ENCODE measurements at regions not wholly inside any gene's neighbourhood (a gene's known extent, or its start where the extent isn't known, plus 50 kb on each side); places are given as distances from the start of the nearest gene placed in this dataset.

DNA sequence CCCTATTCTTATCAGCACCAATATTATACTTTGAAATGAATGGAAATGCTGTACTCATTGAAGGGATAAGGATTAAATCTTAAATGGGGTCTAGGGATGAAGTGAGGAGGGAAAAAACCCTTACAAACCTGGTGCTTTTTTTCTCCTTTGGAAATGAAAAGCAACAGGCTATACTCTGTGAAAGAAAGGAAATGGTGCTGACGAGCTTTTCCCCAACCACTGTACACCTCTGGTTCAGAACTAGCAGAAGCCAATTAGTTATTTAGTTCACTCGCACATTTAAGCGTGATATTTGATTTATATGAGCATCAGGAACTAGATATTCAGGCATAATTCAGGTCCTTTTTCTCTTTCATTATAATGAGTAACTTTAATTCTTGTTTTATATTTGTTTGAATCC is 74.5 kb upstream of the S1PR1 start:
- no peak overlapping the region for H3K4me3 Mint-ChIP-seq
- no peak overlapping the region for H3K27ac Mint-ChIP-seq
- H3K4me1 ChIP-seq (ENCODE audit: insufficient read depth) = no peaks in the 10 kb centered on the region
- H3K4me1 Mint-ChIP-seq = peaks cover 9% of the 10 kb centered on the region
- DNase-seq (ENCODE audit: low spot score) (no peak), ATAC-seq (no peak)
- H3K27me3 ChIP-seq (ENCODE audit: insufficient read depth) = no peaks in the 10 kb centered on the region
- H3K27ac ChIP-seq (ENCODE audit: low read depth) = no peak overlapping the region
- H3K4me3 ChIP-seq = no peak overlapping the region
- no peaks in the 10 kb centered on the region for H3K36me3 ChIP-seq (ENCODE audit: insufficient read depth)
- no peak overlapping the region for H2AFZ ChIP-seq
- H4K20me1 ChIP-seq (replicated peaks; ENCODE audit: insufficient read depth) = no peaks in the 10 kb centered on the region
- TF ChIP-seq, protein P1, sequence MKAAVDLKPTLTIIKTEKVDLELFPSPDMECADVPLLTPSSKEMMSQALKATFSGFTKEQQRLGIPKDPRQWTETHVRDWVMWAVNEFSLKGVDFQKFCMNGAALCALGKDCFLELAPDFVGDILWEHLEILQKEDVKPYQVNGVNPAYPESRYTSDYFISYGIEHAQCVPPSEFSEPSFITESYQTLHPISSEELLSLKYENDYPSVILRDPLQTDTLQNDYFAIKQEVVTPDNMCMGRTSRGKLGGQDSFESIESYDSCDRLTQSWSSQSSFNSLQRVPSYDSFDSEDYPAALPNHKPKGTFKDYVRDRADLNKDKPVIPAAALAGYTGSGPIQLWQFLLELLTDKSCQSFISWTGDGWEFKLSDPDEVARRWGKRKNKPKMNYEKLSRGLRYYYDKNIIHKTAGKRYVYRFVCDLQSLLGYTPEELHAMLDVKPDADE (IDR thresholded peaks at IDR 0.05) = no peak
- no peak for TF ChIP-seq NANOG (IDR thresholded peaks at IDR 0.05; ENCODE audit: borderline replicate concordance)
- TF ChIP-seq, protein P2, sequence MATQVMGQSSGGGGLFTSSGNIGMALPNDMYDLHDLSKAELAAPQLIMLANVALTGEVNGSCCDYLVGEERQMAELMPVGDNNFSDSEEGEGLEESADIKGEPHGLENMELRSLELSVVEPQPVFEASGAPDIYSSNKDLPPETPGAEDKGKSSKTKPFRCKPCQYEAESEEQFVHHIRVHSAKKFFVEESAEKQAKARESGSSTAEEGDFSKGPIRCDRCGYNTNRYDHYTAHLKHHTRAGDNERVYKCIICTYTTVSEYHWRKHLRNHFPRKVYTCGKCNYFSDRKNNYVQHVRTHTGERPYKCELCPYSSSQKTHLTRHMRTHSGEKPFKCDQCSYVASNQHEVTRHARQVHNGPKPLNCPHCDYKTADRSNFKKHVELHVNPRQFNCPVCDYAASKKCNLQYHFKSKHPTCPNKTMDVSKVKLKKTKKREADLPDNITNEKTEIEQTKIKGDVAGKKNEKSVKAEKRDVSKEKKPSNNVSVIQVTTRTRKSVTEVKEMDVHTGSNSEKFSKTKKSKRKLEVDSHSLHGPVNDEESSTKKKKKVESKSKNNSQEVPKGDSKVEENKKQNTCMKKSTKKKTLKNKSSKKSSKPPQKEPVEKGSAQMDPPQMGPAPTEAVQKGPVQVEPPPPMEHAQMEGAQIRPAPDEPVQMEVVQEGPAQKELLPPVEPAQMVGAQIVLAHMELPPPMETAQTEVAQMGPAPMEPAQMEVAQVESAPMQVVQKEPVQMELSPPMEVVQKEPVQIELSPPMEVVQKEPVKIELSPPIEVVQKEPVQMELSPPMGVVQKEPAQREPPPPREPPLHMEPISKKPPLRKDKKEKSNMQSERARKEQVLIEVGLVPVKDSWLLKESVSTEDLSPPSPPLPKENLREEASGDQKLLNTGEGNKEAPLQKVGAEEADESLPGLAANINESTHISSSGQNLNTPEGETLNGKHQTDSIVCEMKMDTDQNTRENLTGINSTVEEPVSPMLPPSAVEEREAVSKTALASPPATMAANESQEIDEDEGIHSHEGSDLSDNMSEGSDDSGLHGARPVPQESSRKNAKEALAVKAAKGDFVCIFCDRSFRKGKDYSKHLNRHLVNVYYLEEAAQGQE (IDR thresholded peaks at IDR 0.05; ENCODE audit: unreplicated experiment) = no peak
- no peak for TF ChIP-seq EZH2phosphoT487 (IDR thresholded peaks at IDR 0.05; ENCODE audit: unreplicated experiment)
- no peak for TF ChIP-seq CREB1 (CRISPR knock-in tag; IDR thresholded peaks at IDR 0.05; ENCODE audit: low read depth)
- TF ChIP-seq EZH2 (IDR thresholded peaks at IDR 0.05; ENCODE audit: low read depth, unreplicated experiment) = no peak
- no peak for TF ChIP-seq STAT1 (IDR thresholded peaks at IDR 0.05; ENCODE audit: unreplicated experiment)
- TF ChIP-seq, protein P3, sequence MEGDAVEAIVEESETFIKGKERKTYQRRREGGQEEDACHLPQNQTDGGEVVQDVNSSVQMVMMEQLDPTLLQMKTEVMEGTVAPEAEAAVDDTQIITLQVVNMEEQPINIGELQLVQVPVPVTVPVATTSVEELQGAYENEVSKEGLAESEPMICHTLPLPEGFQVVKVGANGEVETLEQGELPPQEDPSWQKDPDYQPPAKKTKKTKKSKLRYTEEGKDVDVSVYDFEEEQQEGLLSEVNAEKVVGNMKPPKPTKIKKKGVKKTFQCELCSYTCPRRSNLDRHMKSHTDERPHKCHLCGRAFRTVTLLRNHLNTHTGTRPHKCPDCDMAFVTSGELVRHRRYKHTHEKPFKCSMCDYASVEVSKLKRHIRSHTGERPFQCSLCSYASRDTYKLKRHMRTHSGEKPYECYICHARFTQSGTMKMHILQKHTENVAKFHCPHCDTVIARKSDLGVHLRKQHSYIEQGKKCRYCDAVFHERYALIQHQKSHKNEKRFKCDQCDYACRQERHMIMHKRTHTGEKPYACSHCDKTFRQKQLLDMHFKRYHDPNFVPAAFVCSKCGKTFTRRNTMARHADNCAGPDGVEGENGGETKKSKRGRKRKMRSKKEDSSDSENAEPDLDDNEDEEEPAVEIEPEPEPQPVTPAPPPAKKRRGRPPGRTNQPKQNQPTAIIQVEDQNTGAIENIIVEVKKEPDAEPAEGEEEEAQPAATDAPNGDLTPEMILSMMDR (conservative IDR thresholded peaks at IDR 0.05; ENCODE audit: low read depth in 2 of 2) = no peak
- no peak for TF ChIP-seq ZNF331 (CRISPR knock-in tag; IDR thresholded peaks at IDR 0.05; ENCODE audit: low read depth)
- TF ChIP-seq ZNF114 (CRISPR knock-in tag; IDR thresholded peaks at IDR 0.05) = no peak
- no peak for TF ChIP-seq POLR2AphosphoS5 (IDR thresholded peaks at IDR 0.05; ENCODE audit: low read depth)
- TF ChIP-seq, protein P4, sequence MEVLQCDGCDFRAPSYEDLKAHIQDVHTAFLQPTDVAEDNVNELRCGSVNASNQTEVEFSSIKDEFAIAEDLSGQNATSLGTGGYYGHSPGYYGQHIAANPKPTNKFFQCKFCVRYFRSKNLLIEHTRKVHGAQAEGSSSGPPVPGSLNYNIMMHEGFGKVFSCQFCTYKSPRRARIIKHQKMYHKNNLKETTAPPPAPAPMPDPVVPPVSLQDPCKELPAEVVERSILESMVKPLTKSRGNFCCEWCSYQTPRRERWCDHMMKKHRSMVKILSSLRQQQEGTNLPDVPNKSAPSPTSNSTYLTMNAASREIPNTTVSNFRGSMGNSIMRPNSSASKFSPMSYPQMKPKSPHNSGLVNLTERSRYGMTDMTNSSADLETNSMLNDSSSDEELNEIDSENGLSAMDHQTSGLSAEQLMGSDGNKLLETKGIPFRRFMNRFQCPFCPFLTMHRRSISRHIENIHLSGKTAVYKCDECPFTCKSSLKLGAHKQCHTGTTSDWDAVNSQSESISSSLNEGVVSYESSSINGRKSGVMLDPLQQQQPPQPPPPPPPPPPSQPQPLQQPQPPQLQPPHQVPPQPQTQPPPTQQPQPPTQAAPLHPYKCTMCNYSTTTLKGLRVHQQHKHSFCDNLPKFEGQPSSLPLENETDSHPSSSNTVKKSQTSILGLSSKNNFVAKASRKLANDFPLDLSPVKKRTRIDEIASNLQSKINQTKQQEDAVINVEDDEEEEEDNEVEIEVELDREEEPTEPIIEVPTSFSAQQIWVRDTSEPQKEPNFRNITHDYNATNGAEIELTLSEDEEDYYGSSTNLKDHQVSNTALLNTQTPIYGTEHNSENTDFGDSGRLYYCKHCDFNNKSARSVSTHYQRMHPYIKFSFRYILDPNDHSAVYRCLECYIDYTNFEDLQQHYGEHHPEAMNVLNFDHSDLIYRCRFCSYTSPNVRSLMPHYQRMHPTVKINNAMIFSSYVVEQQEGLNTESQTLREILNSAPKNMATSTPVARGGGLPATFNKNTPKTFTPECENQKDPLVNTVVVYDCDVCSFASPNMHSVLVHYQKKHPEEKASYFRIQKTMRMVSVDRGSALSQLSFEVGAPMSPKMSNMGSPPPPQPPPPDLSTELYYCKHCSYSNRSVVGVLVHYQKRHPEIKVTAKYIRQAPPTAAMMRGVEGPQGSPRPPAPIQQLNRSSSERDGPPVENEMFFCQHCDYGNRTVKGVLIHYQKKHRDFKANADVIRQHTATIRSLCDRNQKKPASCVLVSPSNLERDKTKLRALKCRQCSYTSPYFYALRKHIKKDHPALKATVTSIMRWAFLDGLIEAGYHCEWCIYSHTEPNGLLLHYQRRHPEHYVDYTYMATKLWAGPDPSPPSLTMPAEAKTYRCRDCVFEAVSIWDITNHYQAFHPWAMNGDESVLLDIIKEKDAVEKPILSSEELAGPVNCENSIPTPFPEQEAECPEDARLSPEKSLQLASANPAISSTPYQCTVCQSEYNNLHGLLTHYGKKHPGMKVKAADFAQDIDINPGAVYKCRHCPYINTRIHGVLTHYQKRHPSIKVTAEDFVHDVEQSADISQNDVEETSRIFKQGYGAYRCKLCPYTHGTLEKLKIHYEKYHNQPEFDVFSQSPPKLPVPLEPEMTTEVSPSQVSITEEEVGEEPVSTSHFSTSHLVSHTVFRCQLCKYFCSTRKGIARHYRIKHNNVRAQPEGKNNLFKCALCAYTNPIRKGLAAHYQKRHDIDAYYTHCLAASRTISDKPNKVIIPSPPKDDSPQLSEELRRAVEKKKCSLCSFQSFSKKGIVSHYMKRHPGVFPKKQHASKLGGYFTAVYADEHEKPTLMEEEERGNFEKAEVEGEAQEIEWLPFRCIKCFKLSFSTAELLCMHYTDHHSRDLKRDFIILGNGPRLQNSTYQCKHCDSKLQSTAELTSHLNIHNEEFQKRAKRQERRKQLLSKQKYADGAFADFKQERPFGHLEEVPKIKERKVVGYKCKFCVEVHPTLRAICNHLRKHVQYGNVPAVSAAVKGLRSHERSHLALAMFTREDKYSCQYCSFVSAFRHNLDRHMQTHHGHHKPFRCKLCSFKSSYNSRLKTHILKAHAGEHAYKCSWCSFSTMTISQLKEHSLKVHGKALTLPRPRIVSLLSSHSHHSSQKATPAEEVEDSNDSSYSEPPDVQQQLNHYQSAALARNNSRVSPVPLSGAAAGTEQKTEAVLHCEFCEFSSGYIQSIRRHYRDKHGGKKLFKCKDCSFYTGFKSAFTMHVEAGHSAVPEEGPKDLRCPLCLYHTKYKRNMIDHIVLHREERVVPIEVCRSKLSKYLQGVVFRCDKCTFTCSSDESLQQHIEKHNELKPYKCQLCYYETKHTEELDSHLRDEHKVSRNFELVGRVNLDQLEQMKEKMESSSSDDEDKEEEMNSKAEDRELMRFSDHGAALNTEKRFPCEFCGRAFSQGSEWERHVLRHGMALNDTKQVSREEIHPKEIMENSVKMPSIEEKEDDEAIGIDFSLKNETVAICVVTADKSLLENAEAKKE (CRISPR knock-in tag; IDR thresholded peaks at IDR 0.05) = no peak
- no peak for TF ChIP-seq JUNB (IDR thresholded peaks at IDR 0.05; ENCODE audit: unreplicated experiment)
- H3K9me3 Mint-ChIP-seq = no peaks in the 10 kb centered on the region
- peaks cover 2% of the 10 kb centered on the region for H3K27me3 Mint-ChIP-seq (ENCODE audit: insufficient read depth, low read depth, poor library complexity)
- H3K79me2 ChIP-seq (replicated peaks; ENCODE audit: insufficient read depth) = no peaks in the 10 kb centered on the region
- H3K36me3 Mint-ChIP-seq (ENCODE audit: low read depth) = no peaks in the 10 kb centered on the region
- no peaks in the 10 kb centered on the region for H3K9me2 ChIP-seq (ENCODE audit: insufficient read depth)
- no peak overlapping the region for H3K4me2 ChIP-seq
- no peaks in the 10 kb centered on the region for H3F3A ChIP-seq (replicated peaks; ENCODE audit: low read depth)

All from GM23338 (cell line).